ENCODE measurements at regions not wholly inside any gene's neighbourhood (a gene's known extent, or its start where the extent isn't known, plus 50 kb on each side); places are given as distances from the start of the nearest gene placed in this dataset.
"Not testable (repeated sequence)": the region's sequence is repeated elsewhere in the genome, so short reads cannot be mapped to it uniquely, and the experiment has no call there.

DNA sequence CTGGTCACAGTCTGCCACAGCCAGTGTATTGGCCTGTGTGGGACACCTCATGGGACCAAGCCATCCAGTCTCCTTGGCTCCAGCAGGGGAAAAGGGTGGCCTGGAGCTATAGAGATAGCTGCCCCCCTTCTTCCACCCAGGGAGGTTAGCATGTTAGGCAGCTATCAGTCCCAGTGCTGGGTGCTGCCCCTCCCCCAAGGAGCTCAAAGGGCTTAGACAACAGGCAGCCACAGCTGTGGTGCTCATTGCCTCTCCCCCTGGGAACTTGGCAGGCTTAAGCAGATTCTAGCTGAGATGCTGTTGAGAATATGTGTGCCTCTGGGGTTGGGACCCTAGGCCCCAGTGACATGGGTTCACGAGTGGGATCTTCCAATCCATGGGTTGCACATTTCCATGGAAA is 226.0 kb upstream of the PTGER4 start:
- DNase-seq = peak; percentile 29

DNA sequence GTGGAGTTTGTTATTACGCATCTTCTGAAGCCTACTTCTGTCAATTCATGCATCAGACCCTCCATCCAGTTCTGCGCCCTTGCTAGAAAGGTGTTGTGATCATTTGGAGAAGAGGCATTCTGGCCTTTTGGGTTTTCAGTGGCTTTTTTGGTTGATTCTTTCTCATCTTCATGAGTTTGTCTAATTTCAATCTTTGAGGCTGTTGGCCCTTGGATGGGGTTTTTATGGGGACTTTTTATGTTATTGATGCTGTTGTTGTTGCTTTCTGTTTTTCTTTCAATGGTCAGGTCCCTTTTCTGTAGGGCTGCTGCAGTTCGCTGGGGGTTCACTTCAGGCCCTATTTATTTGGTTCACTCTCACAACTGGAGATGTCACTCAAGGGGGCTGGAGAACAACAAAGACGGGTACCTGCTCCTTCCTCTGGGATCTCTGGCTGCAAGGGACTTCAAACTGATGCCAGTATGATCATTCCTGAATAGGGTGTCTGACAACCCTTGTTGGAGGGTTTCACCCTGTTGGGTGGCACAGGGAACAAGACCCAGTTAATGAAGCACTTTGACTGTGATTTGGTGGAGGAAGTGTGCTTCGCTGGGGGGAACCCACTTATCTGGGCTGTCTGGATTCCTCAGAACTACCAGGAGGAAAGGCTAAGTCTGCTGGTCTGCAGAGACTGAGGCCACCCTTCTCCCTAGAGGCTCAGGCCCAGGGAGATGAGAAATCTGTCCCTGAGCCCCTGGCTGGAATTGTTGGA is 226.7 kb upstream of the PTGER4 start:
- no peak for DNase-seq

DNA sequence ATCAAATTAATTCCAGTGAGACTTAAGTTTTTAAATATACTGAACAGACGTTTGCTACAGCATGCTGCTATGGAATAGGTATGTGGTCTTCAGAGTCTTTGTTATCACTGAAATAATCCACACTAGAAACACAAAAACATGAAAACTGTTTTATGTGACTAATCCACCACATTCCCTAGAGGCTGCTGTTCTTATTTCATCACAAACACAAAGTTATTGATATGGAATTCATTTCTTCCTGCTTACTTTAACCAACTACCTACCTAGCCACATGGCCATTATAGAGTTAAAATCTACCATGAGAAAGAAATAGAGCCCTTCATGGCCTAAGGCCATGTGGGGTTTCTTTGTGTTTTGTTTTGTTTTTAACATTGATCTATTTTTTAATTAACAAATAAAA is 232.3 kb upstream of the PTGER4 start:
- no peak for DNase-seq

DNA sequence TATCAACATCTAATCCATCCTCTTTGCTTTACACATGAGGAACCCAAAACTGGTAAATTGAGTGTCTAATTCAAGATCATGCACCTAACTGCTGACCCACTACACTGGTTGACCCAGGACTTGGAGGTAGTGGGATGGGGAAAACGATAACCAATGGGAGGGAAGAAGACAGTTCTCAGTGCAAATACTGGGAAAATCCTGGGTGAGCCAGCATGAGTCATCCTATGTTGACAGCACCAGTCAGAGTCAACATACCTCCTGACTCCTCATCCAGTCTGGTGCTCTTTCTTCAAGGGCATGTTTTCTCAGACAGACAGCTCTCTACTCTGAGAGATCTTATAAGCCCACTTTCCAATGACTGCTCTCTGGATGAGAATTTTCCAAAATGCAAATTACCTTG is 232.8 kb upstream of the PTGER4 start:
- DNase-seq = no peak

DNA sequence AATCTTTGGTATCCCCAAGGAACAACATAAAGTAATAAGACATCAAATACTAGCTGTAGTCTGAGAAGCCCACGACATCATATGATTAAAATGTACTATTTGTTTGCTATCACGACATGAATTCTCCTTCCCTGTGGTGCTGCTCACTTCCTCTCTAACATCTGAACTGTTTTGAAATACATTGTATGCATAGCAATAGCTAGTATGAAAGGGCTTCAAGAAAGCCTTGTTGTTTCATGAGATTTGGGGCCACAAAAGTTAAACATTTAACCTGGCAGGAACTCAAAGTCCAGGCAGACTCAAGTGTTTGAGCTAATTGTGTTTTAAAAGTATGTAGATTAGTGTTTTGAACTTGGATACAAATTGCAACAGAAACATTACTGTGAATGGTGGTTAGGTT is 237.4 kb upstream of the PTGER4 start:
- no peak for DNase-seq

DNA sequence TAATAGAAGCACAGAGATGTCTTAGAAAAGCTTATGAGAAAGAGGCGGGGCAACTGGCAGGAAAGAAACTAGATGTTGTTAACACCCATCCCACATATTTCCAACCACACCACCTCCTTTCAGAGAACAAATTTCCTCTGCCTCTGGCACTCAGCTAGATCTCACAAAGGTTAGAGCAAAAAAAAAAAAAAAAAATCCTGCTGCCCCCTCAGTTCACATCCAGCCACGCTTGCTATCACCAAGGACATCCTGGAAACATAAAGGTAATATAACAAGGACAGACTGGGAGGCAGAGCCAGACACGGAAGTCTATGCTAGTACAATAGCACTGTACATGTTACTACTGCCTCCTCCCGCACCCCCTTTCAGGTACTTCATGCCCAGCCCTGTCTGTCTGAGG is 238.0 kb upstream of the PTGER4 start:
- DNase-seq = no peak

DNA sequence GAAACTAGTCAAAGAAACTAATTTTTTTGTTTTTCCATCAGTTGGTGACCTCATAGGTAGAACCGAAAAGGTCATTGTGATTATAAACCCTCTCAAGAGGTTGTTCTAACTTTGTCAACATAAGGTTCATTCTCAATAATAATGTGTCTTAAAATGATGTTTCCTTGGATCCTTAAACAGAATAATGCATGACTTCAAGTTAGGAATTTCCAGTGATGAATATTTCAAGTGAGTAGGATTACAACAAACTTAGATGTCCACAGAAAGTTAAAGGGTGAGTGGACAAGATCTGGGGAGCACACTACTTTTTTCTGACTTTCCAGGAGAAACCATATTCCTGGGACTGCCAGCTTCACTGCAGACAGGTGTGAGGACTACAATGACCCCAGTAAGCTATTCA is 239.0 kb upstream of the PTGER4 start:
- DNase-seq = no peak

DNA sequence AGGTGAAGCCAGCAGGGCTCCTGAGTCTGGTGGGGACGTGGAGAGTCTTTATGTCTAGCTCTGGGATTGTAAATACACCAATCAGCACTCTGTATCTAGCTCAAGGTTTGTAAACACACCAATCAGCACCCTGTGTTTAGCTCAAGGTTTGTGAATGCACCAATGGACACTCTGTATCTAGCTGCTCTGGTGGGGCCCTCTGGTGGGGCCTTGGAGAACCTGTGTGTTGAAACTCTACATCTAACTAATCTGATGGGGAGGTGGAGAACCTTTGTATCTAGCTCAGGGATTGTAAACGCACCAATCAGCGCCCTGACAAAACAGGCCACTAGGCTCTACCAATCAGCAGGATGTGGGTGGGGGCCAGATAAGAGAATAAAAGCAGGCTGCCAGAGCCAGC is 240.6 kb upstream of the PTGER4 start:
- DNase-seq = not testable (repeated sequence)

DNA sequence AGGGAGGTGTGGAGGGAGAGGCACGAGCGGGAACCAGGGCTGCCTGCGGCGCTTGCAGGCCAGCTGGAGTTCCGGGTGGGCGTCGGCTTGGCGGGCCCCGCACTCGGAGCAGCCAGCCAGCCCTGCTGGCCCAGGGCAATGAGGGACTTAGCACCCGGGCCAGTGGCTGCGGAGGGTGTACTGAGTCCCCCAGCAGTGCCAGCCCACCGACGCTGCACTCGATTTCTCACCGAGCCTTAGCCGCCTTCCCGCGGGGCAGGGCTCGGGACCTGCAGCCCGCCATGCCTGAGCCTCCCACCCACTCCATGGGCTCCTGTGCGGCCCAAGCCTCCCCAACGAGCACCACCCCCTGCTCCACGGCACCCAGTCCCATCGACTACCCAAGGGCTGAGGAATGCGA is 241.1 kb upstream of the PTGER4 start:
- DNase-seq = not testable (repeated sequence)

DNA sequence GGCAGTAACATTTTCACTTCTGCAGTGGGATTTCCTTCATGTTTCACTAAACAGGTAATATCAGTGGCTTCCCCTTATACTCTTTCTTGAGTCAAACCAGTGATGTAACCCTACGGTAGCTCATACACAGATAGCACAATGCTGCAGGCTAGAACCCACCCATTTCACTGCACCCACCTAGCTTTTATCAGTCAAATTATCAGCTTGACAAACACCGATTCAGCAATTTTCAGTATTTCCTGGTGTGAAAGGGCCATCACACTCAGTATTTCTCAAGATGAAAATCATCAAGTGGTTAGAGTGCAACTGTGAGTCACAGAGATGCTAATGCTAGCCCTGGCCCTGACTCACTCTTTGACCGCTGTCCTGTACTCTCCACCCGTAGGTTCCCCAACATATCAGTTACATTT is 242.3 kb upstream of the PTGER4 start:
- no peak for DNase-seq

DNA sequence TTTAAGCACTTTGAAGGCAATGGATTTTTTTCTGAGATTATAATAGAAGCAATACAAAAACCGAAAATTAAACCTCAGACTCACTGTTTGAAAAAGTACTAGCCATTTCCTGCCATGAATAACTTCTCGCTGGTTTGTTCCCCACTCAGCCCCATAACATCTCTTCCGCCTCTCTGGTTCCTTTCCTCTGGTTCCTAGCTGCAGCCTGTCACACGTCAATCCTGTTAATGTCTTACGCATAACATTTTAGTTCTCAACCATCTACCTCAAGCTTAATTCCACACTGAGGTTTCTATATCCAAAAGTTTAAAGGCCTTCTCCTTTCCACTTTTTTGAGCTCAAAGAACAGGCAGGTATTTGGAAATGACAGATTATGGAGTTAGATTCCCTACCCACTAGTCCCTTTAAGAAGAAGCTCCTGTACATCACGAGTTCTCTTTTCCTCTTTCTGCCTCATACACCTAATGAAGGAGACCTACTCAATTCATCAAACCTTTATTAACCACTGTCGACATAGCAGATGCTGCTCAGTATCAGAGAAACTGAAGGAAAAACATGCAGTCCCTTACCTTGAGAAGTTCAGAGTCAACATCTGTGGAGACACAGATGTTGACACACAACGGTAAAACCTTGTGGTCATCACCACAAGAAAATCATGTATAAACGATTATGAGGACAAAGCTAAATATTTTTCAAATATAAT is 243.0 kb upstream of the PTGER4 start:
- no peak for DNase-seq

DNA sequence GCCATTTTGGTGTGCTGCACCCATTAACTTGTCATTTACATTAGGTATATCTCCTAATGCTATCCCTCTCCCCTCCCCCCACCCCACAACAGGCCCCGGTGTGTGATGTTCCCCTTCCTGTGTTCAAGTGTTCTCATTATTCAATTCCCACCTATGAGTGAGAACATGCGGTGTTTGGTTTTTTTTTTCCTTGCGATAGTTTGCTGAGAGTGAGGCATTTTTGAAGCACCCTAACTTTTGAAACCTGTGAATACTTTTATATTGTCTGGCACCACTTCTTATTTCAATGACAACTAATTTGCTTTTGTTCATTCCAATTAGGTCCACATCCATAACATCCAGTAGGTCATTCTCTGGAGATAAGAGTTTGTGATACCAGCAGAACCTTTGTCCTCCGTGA is 244.0 kb upstream of the PTGER4 start:
- DNase-seq = not testable (repeated sequence)

DNA sequence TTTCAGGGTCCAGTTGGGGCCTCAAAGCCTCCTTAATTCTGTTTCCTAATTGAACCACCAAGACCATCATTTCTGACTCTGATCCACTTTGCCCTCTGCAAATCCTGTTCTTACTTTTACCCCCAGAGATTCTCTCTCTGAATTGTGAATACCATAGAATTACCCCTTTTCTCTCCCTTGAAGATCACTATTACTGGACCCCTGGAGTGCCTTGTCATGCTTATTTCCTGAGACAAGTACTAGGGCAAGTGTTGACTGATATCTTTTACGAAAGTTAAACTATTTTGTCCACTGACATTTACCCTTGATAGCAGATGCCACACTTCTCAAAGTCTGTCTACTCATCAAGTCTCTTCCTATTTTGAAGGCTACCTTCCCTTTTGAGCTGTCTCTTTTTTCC is 246.9 kb upstream of the PTGER4 start:
- no peak for DNase-seq

DNA sequence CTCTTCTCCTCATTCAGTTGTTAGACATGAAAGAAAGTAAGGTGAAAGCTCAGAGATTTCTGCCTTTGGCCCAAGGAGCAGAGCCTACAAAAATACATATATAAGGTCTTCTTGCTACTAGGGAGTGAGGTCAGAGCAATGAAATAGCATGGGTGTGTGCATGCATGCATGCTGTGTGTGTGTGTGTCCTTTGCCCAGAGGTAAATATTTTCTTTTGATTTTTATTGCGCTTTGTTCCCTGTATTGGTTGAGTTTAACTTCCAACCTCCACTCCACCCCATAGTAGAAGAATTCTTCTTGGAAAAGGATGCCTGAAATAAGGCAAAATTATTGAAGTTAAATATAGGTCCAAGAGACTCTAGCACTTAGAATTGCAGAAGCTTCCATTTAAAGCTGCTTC is 248.0 kb upstream of the PTGER4 start:
- no peak for DNase-seq

DNA sequence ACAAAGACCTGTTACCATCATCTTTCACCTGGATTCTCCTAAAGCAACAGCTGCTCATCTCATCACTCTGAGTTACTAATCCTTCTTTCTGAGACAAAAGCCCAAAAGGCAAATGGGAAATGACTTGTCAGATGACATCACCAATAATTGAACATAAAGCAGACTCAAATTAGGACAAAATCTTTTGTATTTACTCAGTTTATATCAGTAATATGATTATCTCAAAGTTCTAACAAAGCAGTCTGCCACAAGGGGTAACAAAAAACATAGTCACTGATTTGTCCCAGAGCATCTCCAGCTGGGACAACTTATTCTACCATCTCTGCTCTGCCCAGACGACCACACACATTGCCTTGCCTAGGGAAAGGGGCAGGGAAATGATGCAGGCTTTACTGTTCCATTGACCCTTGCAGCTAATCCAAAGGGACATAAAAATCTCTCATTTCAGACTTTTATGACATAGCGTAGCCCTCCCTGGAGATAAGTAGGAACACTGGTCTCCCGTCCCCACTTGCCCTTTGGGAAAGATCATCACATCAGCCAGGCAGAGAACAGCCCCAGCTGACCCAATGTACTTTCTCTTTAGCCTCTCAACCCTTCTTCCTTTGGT is 249.5 kb upstream of the PTGER4 start:
- no peak for DNase-seq

DNA sequence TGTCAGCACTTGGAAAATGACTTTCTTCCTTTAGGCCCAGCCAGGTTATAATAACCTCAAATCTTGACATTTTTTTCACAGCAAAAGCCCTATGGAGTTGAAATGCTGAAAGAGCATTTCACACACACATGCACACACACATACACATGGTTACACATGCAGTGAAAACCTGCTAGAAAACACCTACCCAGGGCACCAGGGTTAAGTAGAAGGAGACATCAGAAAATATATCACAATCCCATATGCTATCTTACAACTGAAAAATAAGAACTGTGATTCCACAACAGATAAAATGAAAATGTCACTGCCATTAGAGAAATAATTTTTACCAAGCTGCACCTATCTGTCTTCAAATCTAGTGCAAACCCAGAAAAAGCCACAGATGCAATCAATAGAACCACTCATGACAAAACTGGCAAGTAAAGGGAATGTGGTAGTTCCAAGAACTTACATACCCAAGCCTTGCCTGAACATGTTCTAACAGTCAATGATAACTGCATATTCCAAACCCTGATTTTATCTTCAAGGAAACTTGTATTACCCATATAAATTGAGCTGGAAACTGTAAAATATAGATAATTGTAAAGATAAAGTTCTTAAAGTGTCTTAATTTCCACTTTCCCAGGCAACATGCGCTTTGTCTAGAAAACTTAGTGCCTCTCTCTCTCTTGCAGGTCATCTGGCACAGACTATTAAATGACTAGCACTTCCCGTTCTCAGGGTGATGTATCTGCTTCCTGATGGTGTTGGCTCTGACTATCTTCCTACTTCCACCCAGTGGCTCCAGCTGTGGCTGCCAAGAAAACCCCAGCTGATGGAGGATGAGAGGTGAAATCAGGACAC is 250.2 kb upstream of the PTGER4 start:
- DNase-seq = no peak

DNA sequence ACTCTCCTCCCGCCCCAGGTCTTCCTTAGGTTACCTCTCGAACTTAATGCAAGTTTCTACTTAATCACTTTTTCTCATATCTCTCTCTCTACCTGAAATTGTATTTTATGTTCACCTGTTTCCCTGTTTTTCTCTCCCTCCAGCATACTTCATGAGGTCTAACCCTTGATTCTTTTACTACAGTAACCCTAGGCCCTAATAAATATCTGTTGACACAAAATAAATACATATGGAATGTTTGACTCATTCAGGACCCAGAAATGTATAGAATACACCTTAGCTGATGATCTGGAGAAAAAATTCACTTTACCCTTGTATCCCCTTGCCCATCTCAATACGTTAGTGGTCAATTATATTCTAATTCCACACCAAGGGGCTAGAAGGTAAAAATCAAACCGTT is 250.9 kb upstream of the PTGER4 start:
- no peak for DNase-seq

DNA sequence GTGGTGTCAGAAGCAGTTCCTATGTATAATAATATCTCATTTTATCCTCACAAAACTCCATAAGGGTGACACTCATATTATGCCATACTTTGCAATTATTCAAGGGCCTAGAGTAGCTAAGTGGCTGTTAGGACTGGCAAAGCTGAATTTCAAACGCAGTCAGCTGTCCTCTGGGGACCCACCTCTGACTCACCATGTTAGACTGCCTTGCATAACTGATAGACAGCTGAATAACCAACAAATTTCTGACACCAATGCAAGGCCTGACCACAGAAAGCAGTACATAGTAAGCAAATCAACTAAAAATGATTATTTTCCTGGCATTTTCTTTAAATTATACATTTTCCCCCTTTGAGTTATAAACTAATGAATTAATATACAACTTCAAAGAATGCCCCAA is 251.6 kb upstream of the PTGER4 start:
- DNase-seq = no peak

DNA sequence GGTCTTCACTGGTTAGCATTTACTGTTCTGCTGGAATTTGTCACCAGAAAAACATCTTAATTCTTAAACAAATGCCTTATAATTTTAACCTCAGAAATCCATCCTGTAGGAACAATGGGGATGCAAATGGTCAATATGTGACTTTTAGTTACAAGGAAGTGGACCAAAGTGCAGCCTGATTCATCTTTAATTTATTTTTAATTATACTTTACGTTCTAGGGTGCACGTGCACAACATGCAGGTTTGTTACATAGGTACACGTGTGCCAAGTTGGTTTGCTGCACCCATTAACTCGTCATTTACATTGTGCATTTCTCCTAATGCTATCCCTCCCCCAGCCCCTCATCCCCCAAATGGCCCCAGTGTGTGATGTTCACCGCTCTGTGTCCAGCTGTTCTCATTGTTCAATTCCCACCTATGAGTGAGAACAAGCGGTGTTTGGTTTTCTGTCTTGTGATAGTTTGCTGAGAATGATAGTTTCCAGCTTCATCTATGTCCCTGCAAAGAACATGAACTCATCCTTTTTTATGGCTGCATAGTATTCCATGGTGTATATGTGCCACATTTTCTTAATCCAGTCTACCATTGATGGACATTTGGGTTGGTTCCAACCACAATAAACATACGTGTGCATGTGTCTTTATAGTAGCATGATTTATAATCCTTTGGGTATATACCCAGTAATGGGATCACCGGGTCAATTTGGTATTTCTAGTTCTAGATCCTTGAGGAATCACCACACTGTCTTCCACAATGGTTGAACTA is 262.5 kb upstream of the PTGER4 start:
- not testable (repeated sequence) for DNase-seq

DNA sequence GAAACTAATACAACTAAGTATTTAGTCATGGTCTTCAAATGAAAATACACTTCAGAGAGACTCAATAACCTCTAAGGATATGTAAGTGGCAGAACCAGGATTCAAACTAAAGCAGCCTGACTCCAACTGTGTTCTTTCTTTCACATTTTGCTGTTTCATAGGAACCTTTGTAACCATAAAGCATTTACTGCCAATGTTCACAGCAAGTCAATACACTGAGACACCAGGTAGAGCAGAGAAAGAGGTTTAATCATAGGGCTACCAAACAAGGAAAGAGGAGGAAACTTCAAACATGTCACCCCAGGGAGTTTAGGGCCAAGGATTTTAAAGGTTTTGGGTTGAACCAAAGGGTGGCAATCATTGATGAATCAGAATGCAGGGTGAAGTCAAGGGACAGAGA is 263.1 kb upstream of the PTGER4 start:
- no peak for DNase-seq

DNA sequence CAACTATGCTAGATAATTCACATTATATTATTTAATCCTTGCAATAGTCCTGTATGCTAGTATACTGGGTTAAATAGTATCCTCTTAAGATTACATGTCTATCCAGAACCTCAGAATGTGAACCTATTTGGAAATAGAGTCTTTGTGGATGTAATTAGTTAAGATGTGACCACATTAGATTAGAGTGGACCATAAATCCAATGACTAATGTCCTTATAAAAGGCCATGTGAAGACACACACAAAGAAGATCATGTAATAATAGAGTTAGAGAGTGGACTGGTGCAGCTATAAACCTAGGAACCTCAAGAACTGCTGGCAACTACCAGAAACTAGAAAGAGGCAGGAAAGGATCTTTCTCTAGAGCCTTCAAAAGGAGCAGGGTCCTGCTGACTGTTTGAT is 263.6 kb upstream of the PTGER4 start:
- DNase-seq = no peak

DNA sequence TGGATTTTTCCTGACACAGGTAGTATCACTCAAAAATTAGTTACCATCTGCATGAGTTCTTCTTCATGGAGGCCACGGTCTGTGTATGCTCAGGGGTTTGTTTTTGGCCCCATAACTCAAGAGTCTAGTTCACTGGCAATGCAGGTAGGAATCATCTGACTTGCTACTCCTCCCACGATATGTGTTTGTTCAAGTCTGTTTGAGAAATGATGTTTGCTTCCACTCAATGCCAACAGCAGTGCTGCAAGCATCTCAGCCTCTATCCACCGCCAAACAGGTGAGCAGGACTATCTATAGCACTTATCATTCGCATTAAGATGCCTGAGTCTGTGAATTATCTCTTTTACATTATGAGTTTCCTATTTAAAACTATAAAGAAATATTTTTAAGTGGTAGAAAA is 264.8 kb upstream of the PTGER4 start:
- no peak for DNase-seq

DNA sequence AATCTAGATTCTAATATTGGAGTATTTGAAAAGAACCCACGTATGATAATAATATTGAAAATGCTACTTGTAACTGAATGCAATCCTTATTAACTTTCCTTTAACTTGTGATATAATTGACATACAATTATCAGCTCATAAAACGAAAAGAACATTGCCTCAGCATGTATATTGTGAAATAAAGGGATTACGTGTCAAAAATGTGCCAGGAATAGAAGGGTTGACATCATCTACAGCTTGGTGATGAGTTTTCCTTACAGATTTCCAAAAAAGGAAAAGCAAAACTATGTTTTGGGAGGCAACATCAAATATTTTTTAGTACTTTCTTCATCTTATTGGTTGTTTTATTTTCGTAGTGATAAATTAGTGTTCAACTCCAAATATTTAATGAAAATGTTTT is 266.0 kb upstream of the PTGER4 start:
- no peak for DNase-seq

Measured in left hindlimb (tissue), 1 donor.